Gastroesophageal sphincter (tissue), 3 donors: ENCODE measurements at regions not wholly inside any gene's neighbourhood (a gene's known extent, or its start where the extent isn't known, plus 50 kb on each side); places are given as distances from the start of the nearest gene placed in this dataset.

Experiments used
- CTCF ChIP-seq, 4 experiments: fragments of 200-600 bp in 2 of 4; fragments of 450-650 bp in 2 of 4; sonication (generic) in 1 of 4; IDR thresholded peaks; one replicate each; pipeline ENCODE4 v1.5.1; 2017 to 2019; ENCODE audit warnings: antibody characterized with exemption in 4 of 4, mild to moderate bottlenecking in 2 of 4, moderate library complexity in 2 of 4
- EP300 ChIP-seq: sonication (generic); formaldehyde crosslinking; IDR thresholded peaks from one replicate; pipeline ENCODE4 v1.6.1; 2017; ENCODE audit warnings: antibody characterized with exemption, mild to moderate bottlenecking
- POLR2A ChIP-seq, 2 donors: fragments of 450-650 bp; IDR thresholded peaks; one replicate each; pipeline ENCODE4 v1.6.1; 2017; ENCODE audit warnings: antibody characterized with exemption in 2 of 2, mild to moderate bottlenecking in 2 of 2, moderate library complexity in 1 of 2
- POLR2AphosphoS5 ChIP-seq: sonication (generic); formaldehyde crosslinking; IDR thresholded peaks from one replicate; pipeline ENCODE4 v1.6.1; 2017; ENCODE audit warnings: antibody characterized with exemption

DNA sequence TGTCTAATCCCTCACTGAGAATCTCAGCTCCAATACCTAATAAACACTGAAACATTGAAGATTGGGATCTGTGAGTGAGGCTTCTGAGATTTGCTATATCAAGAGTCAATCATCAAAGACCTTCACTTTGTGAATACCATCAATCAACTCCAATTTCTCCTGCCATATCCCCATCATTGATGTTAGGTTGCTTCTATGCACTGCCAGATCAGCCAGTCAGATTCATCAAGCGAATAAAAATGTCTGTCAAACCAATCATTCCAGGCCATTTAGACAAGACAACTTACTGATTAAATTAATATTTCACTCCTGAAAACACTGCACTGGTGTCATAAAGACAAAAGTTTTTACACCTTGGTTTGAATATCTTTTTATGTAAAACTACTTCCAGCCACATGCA is 1295.5 kb upstream of the LRRTM1 start:
- no peak for TF ChIP-seq POLR2A (IDR thresholded peaks at IDR 0.05)
- TF ChIP-seq CTCF (IDR thresholded peaks at IDR 0.05) = no peak
- no peak for TF ChIP-seq POLR2AphosphoS5
- TF ChIP-seq EP300 = no peak
